ENCODE measurements at regions not wholly inside any gene's neighbourhood (a gene's known extent, or its start where the extent isn't known, plus 50 kb on each side); places are given as distances from the start of the nearest gene placed in this dataset.

DNA sequence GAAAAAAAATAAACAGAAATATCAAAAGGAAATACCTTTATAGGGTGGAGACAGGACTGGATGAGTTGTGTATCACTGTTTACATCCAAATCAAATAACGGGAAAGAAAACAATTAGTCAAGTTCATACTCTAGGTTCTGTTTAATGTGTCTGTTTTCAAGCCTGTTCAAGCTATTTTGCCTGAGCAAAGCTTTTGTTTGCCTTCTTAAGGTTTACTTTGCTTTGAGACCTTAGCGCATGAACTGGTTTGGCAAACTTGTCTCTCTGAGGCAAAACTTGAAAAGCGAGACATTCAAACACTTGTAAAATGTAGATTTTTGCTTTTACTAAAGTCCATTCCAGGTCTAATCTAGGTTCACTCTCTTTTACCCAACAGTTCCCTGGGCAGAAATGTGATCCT, 174.1 kb upstream of the RFX3 start:
- Histone ChIP-seq H3K27me3 (ENCODE audit: insufficient read depth, low read length) (no peaks in the 10 kb centered on the region), H3K4me3 (replicated peaks in 1 of 2; ENCODE audit: low read depth in 1 of 2, low read length in 2 of 2) (no peak overlapping the region), H2AFZ (ENCODE audit: low read depth, low read length, poor library complexity, severe bottlenecking) (no peak overlapping the region), H3K4me1 (ENCODE audit: control insufficient read depth in 1 of 2, insufficient read depth in 2 of 2, low read length in 2 of 2) (no peaks in the 10 kb centered on the region), H3K9me2 (ENCODE audit: insufficient read depth) (no peaks in the 10 kb centered on the region), H3K36me3 (ENCODE audit: control insufficient read depth in 1 of 2, insufficient read depth in 2 of 2, low read length in 2 of 2) (no peaks in the 10 kb centered on the region), H3K9me3 (ENCODE audit: control insufficient read depth in 1 of 2, insufficient read depth in 1 of 2, low read depth in 1 of 2, low read length in 2 of 2) (no peaks in the 10 kb centered on the region), H3K27ac (ENCODE audit: low read depth, low read length) (no peak overlapping the region), H3K9ac (ENCODE audit: low read length) (no peak overlapping the region), H3K4me2 (ENCODE audit: low read length) (no peak overlapping the region), H3K79me2 (ENCODE audit: insufficient read depth, low read length) (no peaks in the 10 kb centered on the region), H4K20me1 (ENCODE audit: insufficient read depth) (no peaks in the 10 kb centered on the region)
- CTCF ChIA-PET, result no interaction called here
- ATAC-seq, result no peak
- TF ChIP-seq, protein P1, sequence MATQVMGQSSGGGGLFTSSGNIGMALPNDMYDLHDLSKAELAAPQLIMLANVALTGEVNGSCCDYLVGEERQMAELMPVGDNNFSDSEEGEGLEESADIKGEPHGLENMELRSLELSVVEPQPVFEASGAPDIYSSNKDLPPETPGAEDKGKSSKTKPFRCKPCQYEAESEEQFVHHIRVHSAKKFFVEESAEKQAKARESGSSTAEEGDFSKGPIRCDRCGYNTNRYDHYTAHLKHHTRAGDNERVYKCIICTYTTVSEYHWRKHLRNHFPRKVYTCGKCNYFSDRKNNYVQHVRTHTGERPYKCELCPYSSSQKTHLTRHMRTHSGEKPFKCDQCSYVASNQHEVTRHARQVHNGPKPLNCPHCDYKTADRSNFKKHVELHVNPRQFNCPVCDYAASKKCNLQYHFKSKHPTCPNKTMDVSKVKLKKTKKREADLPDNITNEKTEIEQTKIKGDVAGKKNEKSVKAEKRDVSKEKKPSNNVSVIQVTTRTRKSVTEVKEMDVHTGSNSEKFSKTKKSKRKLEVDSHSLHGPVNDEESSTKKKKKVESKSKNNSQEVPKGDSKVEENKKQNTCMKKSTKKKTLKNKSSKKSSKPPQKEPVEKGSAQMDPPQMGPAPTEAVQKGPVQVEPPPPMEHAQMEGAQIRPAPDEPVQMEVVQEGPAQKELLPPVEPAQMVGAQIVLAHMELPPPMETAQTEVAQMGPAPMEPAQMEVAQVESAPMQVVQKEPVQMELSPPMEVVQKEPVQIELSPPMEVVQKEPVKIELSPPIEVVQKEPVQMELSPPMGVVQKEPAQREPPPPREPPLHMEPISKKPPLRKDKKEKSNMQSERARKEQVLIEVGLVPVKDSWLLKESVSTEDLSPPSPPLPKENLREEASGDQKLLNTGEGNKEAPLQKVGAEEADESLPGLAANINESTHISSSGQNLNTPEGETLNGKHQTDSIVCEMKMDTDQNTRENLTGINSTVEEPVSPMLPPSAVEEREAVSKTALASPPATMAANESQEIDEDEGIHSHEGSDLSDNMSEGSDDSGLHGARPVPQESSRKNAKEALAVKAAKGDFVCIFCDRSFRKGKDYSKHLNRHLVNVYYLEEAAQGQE (IDR thresholded peaks at IDR 0.05; ENCODE audit: low read depth), result no peak
- no peak for TF ChIP-seq CBX3 (IDR thresholded peaks at IDR 0.05; ENCODE audit: low read depth)
- no peak for TF ChIP-seq SRF (IDR thresholded peaks at IDR 0.05; ENCODE audit: low read depth)
- TF ChIP-seq ZNF274 (IDR thresholded peaks at IDR 0.05; ENCODE audit: low read depth, low read length), result no peak
- no peak for TF ChIP-seq ELF1 (IDR thresholded peaks at IDR 0.05; ENCODE audit: borderline replicate concordance, low read depth)
- no peak for TF ChIP-seq CEBPB (IDR thresholded peaks at IDR 0.05; ENCODE audit: low read depth)
- no peak for TF ChIP-seq POLR2AphosphoS5 (IDR thresholded peaks at IDR 0.05; ENCODE audit: low read depth, low read length)
- TF ChIP-seq, protein P2, sequence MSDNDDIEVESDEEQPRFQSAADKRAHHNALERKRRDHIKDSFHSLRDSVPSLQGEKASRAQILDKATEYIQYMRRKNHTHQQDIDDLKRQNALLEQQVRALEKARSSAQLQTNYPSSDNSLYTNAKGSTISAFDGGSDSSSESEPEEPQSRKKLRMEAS (IDR thresholded peaks at IDR 0.05), result no peak
- intact Hi-C loops (cut with micrococcal nuclease), result no loop called here
- POLR2A ChIA-PET, result no interaction called here
- RAD21 ChIA-PET (ENCODE audit: low non-redundant PET in 1 of 2, low total read pairs in 2 of 2, uncharacterized antibody in 2 of 2, unreplicated experiment in 2 of 2), result no interaction called here
- BruUV-seq (replicated peaks), result no TSS peak
- DNase-seq (ENCODE audit: low read depth, low spot score), result no peak
